Transverse colon (tissue), 4 donors: ENCODE measurements at regions not wholly inside any gene's neighbourhood (a gene's known extent, or its start where the extent isn't known, plus 50 kb on each side); places are given as distances from the start of the nearest gene placed in this dataset.
"Not testable (repeated sequence)": the region's sequence is repeated elsewhere in the genome, so short reads cannot be mapped to it uniquely, and the experiment has no call there.

ENCODE experiments used
- DNase-seq: peaks from one replicate; pipeline ENCODE4 v3.0.0-alpha.2; 2019
- H3K27ac ChIP-seq, 4 donors: fragments of 200-600 bp; sonication (generic); 2 replicates each; pipeline ENCODE4 v1.5.1; 2016 to 2018; ENCODE audit warnings: inconsistent platforms in 4 of 4
- H3K27me3 ChIP-seq: fragments of 200-600 bp; sonication (generic); 2 replicates; pipeline ENCODE4 v1.5.1; 2017; ENCODE audit warnings: inconsistent platforms
- H3K36me3 ChIP-seq, 4 donors: fragments of 200-600 bp; sonication (generic); 2 replicates each; pipeline ENCODE4 v1.5.1; 2017 to 2019; ENCODE audit warnings: inconsistent platforms in 4 of 4
- H3K4me1 ChIP-seq, 4 donors: fragments of 200-600 bp; sonication (generic); 2 replicates each; pipeline ENCODE4 v1.5.1; 2017 to 2020; ENCODE audit warnings: inconsistent platforms in 4 of 4
- H3K4me3 ChIP-seq, 4 donors: fragments of 200-600 bp; sonication (generic); 1 replicate in 1 of 4; 2 replicates in 3 of 4; pipeline versions ENCODE4 v1.5.1 to v1.6.1; 2017 to 2019; ENCODE audit warnings: inconsistent platforms in 4 of 4
- H3K9me3 ChIP-seq, 2 donors: fragments of 200-600 bp; sonication (generic); 2 replicates each; pipeline ENCODE4 v1.5.1; 2017 to 2019; ENCODE audit warnings: inconsistent platforms in 2 of 2
- CTCF ChIP-seq, 5 experiments: fragments of 200-600 bp in 3 of 5; fragments of 450-650 bp in 2 of 5; sonication (generic) in 3 of 5; IDR thresholded peaks; 1 replicate in 2 of 5; 2 replicates in 3 of 5; pipeline ENCODE4 v1.5.1; 2016 to 2017; ENCODE audit warnings: antibody characterized with exemption in 5 of 5, inconsistent platforms in 3 of 5, mild to moderate bottlenecking in 2 of 5, moderate library complexity in 1 of 5
- EP300 ChIP-seq: sonication (generic); formaldehyde crosslinking; IDR thresholded peaks from one replicate; pipeline ENCODE4 v1.6.1; 2017; ENCODE audit warnings: antibody characterized with exemption, low read depth
- POLR2A ChIP-seq: fragments of 450-650 bp; IDR thresholded peaks from one replicate; pipeline ENCODE4 v1.6.1; 2016; ENCODE audit warnings: antibody characterized with exemption, mild to moderate bottlenecking, moderate library complexity
- POLR2AphosphoS5 ChIP-seq, 3 donors: sonication (generic); formaldehyde crosslinking; IDR thresholded peaks; one replicate each; pipeline ENCODE4 v1.6.1; 2016; ENCODE audit warnings: antibody characterized with exemption in 3 of 3
- WGBS, 2 donors: methylation state at CpG; one replicate each; pipeline ENCODE4 v1.1.5; 2018; ENCODE audit warnings: low coverage in 1 of 2; 5-methylcytosine and 5-hydroxymethylcytosine counted together
- in situ Hi-C, 4 donors: fragments of 200-750 bp; cut with MboI; loops; one replicate each; pipeline versions ENCODE4 v1.15.0 to v1.15.1; 2017; ENCODE audit warnings: low sequenced_read_pairs in 3 of 4, low pct_ligation_motif_present in 1 of 4, low pct_unique_long_range_greater_than_20kb in 1 of 4
- intact Hi-C: fragments of 100-400 bp; cut with DNase I; formaldehyde crosslinking; loops from one replicate; pipeline ENCODE4 v1.15.1; 2023; ENCODE audit warnings: low total_unique reads

GRCh38 chr3:161940621-161940965 is 444.0 kb downstream of the OTOL1 start:
- intact Hi-C loops (no loop called here), in situ Hi-C loops (no loop called here)
- H3K4me3 ChIP-seq = no peak overlapping the region

GRCh38 chr3:161941891-161942290 is 445.3 kb downstream of the OTOL1 start:
- Histone ChIP-seq H3K27ac (no peak overlapping the region), H3K36me3 (no peaks in the 10 kb centered on the region), H3K9me3 (no peaks in the 10 kb centered on the region), H3K4me1 (peaks cover 0 to 7% (median 0%) of the 10 kb centered on the region in 4 donors), H3K27me3 (no peaks in the 10 kb centered on the region), H3K4me3 (no peak overlapping the region)
- intact Hi-C loops (no loop called here), in situ Hi-C loops (no loop called here)
- 36 to 50% methylated on average over 1 of the region's 1 CpG for WGBS, 2 donors
- DNase-seq = no peak
- no peak for TF ChIP-seq POLR2AphosphoS5 (IDR thresholded peaks at IDR 0.05)
- TF ChIP-seq CTCF (IDR thresholded peaks at IDR 0.05) = no peak
- no peak for TF ChIP-seq EP300
- TF ChIP-seq POLR2A = no peak

More at GRCh38 chr3:161940621-161940965, 444.0 kb downstream of the OTOL1 start:
- TF ChIP-seq CTCF (IDR thresholded peaks at IDR 0.05) (no peak), POLR2A (no peak), POLR2AphosphoS5 (IDR thresholded peaks at IDR 0.05) (no peak)
- WGBS, 2 donors = 52 to 62% methylated on average over 4 of the region's 4 CpGs
- no peak for DNase-seq
- no peak overlapping the region for H3K27ac ChIP-seq
- H3K4me1 ChIP-seq = peaks cover 0 to 7% (median 0%) of the 10 kb centered on the region in 4 donors
- H3K36me3 ChIP-seq = no peaks in the 10 kb centered on the region
- no peaks in the 10 kb centered on the region for H3K9me3 ChIP-seq
- H3K27me3 ChIP-seq = no peaks in the 10 kb centered on the region

GRCh38 chr3:161943801-161944345 is 447.3 kb downstream of the OTOL1 start:
- H3K36me3 ChIP-seq, H3K27ac ChIP-seq, H3K4me1 ChIP-seq, H3K9me3 ChIP-seq, intact Hi-C loops, in situ Hi-C loops, H3K27me3 ChIP-seq, H3K4me3 ChIP-seq, DNase-seq: not testable (repeated sequence)
- WGBS, 2 donors = 83 to 86% methylated on average over 7 to 12 of the region's 12 CpGs

DNA sequence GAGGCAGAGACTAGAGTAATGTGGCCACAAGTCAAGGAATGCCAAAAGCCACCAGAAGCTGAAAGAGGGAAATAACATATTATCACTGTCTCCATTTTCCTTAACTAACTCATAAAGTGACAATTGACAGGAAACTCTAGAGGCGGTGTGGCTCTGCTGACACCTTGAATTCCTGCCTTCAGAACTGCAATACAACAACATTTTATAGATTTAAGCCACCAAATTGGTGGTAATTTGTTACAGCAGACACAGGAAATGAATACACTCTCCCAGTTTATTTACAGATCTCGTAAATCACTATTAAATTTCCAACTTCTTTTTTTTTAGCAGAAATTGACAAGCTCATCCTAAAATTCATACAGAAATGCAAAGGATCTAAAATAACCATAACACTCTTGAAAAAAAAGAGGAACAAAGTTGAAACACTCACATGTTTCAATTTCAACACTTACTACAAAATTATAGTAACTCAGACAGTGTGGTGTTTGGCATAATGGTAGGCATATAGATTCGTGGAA is 449.9 kb downstream of the OTOL1 start:
- Histone ChIP-seq H3K27ac (no peak overlapping the region), H3K27me3 (no peaks in the 10 kb centered on the region), H3K4me3 (no peak overlapping the region), H3K9me3 (no peaks in the 10 kb centered on the region), H3K4me1 (no peaks in the 10 kb centered on the region), H3K36me3 (no peaks in the 10 kb centered on the region)
- WGBS, 2 donors = 60 to 65% methylated on average over 3 of the region's 3 CpGs
- intact Hi-C loops = no loop called here
- no peak for TF ChIP-seq EP300
- TF ChIP-seq POLR2A = no peak
- no peak for TF ChIP-seq CTCF (IDR thresholded peaks at IDR 0.05)
- no peak for TF ChIP-seq POLR2AphosphoS5 (IDR thresholded peaks at IDR 0.05)
- in situ Hi-C loops = no loop called here
- DNase-seq = no peak

DNA sequence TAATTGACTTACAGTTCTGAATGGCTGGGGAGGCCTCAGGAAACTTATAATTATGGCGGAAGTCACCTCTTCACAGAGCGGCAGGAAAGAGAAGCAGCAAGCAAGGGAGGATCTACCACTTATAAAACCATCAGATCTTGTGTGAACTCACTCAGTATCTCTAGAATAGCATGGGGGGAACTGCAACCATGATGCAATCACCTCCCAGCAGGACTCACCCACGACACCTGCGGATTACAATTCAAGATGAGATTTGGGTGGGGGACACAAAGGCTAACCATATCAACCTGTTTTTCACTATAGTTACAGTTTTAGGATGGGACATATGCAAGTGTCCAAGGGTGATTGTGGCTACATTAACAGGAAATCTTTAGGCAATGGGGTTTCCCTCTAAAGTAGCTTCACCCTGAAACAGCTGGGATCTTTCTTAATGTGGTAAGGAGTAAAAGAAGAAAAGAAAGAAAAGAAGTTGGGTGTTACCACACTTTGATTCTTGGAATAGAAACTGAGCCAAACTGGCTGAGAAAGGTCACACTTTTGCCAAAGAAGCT is 453.8 kb downstream of the OTOL1 start:
- no peak for DNase-seq
- Histone ChIP-seq H3K9me3 (no peaks in the 10 kb centered on the region), H3K27me3 (no peaks in the 10 kb centered on the region), H3K27ac (no peak overlapping the region), H3K4me3 (no peak overlapping the region), H3K4me1 (no peaks in the 10 kb centered on the region), H3K36me3 (no peaks in the 10 kb centered on the region)
- intact Hi-C loops = no loop called here
- 88 to 92% methylated on average over 2 to 4 of the region's 4 CpGs for WGBS, 2 donors
- in situ Hi-C loops = no loop called here
- no peak for TF ChIP-seq CTCF (IDR thresholded peaks at IDR 0.05)
- no peak for TF ChIP-seq POLR2A
- no peak for TF ChIP-seq EP300
- no peak for TF ChIP-seq POLR2AphosphoS5 (IDR thresholded peaks at IDR 0.05)
